HG03139 (cell line): ENCODE measurements at regions not wholly inside any gene's neighbourhood (a gene's known extent, or its start where the extent isn't known, plus 50 kb on each side); places are given as distances from the start of the nearest gene placed in this dataset.
"Not testable (repeated sequence)": the region's sequence is repeated elsewhere in the genome, so short reads cannot be mapped to it uniquely, and the experiment has no call there.

Experiments used
- ATAC-seq: cut with Tn5 transposase; IDR thresholded peaks from one replicate; pipeline ENCODE4 v1.9.1; 2021; ENCODE audit not compliant: unreplicated experiment

GRCh38 chr20:7151676-7152470 lies 384.4 kb downstream of the BMP2 start:
- no peak for ATAC-seq

GRCh38 chr20:7155282-7155681 lies 387.8 kb downstream of the BMP2 start:
- no peak for ATAC-seq

GRCh38 chr20:7155794-7156193 lies 388.3 kb downstream of the BMP2 start:
- ATAC-seq = no peak

- no peak for ATAC-seq
Observed at GRCh38 chr20:7159903-7160302, 392.4 kb downstream of the BMP2 start.

GRCh38 chr20:7161690-7162089 lies 394.2 kb downstream of the BMP2 start:
- no peak for ATAC-seq

GRCh38 chr20:7171911-7172310 lies 404.4 kb downstream of the BMP2 start:
- ATAC-seq = no peak

GRCh38 chr20:7174554-7174953 lies 407.1 kb downstream of the BMP2 start:
- ATAC-seq = no peak

GRCh38 chr20:7175827-7176226 lies 408.3 kb downstream of the BMP2 start:
- ATAC-seq = not testable (repeated sequence)

GRCh38 chr20:7178004-7178403 lies 410.5 kb downstream of the BMP2 start:
- ATAC-seq = no peak

GRCh38 chr20:7180256-7181045 lies 413.0 kb downstream of the BMP2 start:
- no peak for ATAC-seq

GRCh38 chr20:7189231-7189630 lies 421.7 kb downstream of the BMP2 start:
- no peak for ATAC-seq

- ATAC-seq = no peak
Observed at GRCh38 chr20:7193681-7194080, 426.2 kb downstream of the BMP2 start.

GRCh38 chr20:7195704-7196103 lies 428.2 kb downstream of the BMP2 start:
- ATAC-seq = no peak

- ATAC-seq = no peak
Observed at GRCh38 chr20:7196481-7196880, 429.0 kb downstream of the BMP2 start.

GRCh38 chr20:7199861-7200260 lies 432.4 kb downstream of the BMP2 start:
- no peak for ATAC-seq

GRCh38 chr20:7207186-7207798 lies 439.8 kb downstream of the BMP2 start:
- no peak for ATAC-seq

GRCh38 chr20:7210910-7211309 lies 443.4 kb downstream of the BMP2 start:
- ATAC-seq = no peak

- ATAC-seq = no peak
Observed at GRCh38 chr20:7214081-7214740, 446.7 kb downstream of the BMP2 start.

GRCh38 chr20:7217606-7218005 lies 450.1 kb downstream of the BMP2 start:
- no peak for ATAC-seq

GRCh38 chr20:7220755-7221154 lies 453.3 kb downstream of the BMP2 start:
- no peak for ATAC-seq

GRCh38 chr20:7226156-7226555 lies 458.7 kb downstream of the BMP2 start:
- ATAC-seq = no peak
